ENCODE measurements at regions not wholly inside any gene's neighbourhood (a gene's known extent, or its start where the extent isn't known, plus 50 kb on each side); places are given as distances from the start of the nearest gene placed in this dataset.

DNA sequence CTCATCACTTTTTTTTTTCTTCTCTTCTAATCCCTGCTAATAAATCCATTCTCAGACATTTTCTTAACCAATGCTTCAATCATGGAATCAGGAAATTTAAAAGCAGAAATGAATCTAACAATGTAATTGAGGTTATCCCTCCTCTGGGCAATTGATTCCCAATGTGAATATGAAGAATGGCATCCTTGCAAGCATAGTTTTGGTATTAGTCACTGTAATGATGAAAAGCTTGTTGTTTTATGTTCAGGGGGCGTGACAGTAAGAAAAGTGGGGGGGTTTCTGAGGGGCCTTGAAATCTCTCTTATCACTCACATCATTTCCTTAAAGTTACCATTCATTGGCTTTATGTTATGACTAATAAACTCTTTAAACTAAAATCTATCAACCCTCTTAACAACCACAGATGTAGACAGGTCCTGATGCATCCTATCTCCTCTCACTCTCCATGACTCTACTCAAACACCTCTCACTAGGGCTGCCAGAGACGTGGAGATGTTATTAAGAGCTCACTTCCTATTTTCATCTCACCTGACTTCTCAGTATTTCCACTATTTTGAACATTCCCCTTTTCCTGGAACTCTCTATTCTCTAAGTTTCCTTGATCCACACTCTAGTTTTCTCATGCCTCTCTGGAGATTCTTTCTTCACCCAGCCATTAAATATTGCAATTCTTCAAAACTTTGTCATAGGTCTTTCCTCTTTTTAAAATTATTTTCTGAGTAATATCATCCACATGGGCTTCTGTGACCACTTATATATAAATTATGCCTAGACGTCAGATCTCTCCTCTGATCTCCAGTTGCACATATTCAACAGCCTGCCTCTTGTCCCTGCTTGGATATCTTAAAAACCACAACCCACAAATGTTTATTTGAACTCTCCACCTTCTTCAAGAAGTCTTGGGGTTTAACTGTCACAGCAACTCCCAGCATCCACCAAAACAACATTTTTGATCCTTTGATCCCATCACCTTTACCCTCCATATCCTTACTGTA, 332.9 kb downstream of the CDH2 start:
- TF ChIP-seq, protein P1, sequence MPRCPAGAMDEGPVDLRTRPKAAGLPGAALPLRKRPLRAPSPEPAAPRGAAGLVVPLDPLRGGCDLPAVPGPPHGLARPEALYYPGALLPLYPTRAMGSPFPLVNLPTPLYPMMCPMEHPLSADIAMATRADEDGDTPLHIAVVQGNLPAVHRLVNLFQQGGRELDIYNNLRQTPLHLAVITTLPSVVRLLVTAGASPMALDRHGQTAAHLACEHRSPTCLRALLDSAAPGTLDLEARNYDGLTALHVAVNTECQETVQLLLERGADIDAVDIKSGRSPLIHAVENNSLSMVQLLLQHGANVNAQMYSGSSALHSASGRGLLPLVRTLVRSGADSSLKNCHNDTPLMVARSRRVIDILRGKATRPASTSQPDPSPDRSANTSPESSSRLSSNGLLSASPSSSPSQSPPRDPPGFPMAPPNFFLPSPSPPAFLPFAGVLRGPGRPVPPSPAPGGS (IDR thresholded peaks at IDR 0.05; ENCODE audit: borderline replicate concordance, insufficient read depth, low read depth, low read length, poor library complexity, severe bottlenecking): no peak
- TF ChIP-seq POLR2A (IDR thresholded peaks at IDR 0.05; ENCODE audit: low read depth, low read length) (no peak), ZNF274 (IDR thresholded peaks at IDR 0.05; ENCODE audit: insufficient read depth, insufficient read length) (no peak), YY1 (IDR thresholded peaks at IDR 0.05; ENCODE audit: low read depth, low read length) (no peak), RCOR1 (conservative IDR thresholded peaks at IDR 0.05; ENCODE audit: low read depth, low read length) (no peak), SRF (IDR thresholded peaks at IDR 0.05; ENCODE audit: low read depth in 2 of 2, low read length in 2 of 2) (no peak), MAX (IDR thresholded peaks at IDR 0.05; ENCODE audit: low read depth, low read length) (no peak), HCFC1 (IDR thresholded peaks at IDR 0.05; ENCODE audit: low read length) (no peak), CREB1 (IDR thresholded peaks at IDR 0.05; ENCODE audit: low read depth) (no peak)
- TF ChIP-seq, protein P2, sequence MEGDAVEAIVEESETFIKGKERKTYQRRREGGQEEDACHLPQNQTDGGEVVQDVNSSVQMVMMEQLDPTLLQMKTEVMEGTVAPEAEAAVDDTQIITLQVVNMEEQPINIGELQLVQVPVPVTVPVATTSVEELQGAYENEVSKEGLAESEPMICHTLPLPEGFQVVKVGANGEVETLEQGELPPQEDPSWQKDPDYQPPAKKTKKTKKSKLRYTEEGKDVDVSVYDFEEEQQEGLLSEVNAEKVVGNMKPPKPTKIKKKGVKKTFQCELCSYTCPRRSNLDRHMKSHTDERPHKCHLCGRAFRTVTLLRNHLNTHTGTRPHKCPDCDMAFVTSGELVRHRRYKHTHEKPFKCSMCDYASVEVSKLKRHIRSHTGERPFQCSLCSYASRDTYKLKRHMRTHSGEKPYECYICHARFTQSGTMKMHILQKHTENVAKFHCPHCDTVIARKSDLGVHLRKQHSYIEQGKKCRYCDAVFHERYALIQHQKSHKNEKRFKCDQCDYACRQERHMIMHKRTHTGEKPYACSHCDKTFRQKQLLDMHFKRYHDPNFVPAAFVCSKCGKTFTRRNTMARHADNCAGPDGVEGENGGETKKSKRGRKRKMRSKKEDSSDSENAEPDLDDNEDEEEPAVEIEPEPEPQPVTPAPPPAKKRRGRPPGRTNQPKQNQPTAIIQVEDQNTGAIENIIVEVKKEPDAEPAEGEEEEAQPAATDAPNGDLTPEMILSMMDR (IDR thresholded peaks at IDR 0.05 in 2 of 3, conservative IDR thresholded peaks at IDR 0.05 in 1 of 3; ENCODE audit: control insufficient read depth in 2 of 3, extremely low read depth in 1 of 3, insufficient read depth in 1 of 3, low read depth in 3 of 3, low read length in 3 of 3): no peak
- TF ChIP-seq, protein P3, sequence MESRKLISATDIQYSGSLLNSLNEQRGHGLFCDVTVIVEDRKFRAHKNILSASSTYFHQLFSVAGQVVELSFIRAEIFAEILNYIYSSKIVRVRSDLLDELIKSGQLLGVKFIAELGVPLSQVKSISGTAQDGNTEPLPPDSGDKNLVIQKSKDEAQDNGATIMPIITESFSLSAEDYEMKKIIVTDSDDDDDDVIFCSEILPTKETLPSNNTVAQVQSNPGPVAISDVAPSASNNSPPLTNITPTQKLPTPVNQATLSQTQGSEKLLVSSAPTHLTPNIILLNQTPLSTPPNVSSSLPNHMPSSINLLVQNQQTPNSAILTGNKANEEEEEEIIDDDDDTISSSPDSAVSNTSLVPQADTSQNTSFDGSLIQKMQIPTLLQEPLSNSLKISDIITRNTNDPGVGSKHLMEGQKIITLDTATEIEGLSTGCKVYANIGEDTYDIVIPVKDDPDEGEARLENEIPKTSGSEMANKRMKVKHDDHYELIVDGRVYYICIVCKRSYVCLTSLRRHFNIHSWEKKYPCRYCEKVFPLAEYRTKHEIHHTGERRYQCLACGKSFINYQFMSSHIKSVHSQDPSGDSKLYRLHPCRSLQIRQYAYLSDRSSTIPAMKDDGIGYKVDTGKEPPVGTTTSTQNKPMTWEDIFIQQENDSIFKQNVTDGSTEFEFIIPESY (IDR thresholded peaks at IDR 0.05): no peak
- TF ChIP-seq, protein P4, sequence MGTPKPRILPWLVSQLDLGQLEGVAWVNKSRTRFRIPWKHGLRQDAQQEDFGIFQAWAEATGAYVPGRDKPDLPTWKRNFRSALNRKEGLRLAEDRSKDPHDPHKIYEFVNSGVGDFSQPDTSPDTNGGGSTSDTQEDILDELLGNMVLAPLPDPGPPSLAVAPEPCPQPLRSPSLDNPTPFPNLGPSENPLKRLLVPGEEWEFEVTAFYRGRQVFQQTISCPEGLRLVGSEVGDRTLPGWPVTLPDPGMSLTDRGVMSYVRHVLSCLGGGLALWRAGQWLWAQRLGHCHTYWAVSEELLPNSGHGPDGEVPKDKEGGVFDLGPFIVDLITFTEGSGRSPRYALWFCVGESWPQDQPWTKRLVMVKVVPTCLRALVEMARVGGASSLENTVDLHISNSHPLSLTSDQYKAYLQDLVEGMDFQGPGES (IDR thresholded peaks at IDR 0.05): no peak

Data from GM12878 (cell line).